ENCODE measurements at regions not wholly inside any gene's neighbourhood (a gene's known extent, or its start where the extent isn't known, plus 50 kb on each side); places are given as distances from the start of the nearest gene placed in this dataset.

- peak; percentile 68 for DNase-seq (ENCODE audit: low read depth)
These were observed 187.1 kb upstream of the CDKN3 start for GRCh38 chr14:54209511-54210250.

- DNase-seq (ENCODE audit: low read depth): peak; percentile 92
These were observed 185.1 kb upstream of the CDKN3 start for GRCh38 chr14:54211551-54212308.

- no peak for DNase-seq (ENCODE audit: low read depth)
These were observed 183.3 kb upstream of the CDKN3 start for GRCh38 chr14:54213536-54213935.

- DNase-seq (ENCODE audit: low read depth): no peak
These were observed 180.0 kb upstream of the CDKN3 start for GRCh38 chr14:54216827-54217226.

GRCh38 chr14:54219261-54220070 lies 177.3 kb upstream of the CDKN3 start:
- no peak for DNase-seq (ENCODE audit: low read depth)

GRCh38 chr14:54220071-54220703 lies 176.6 kb upstream of the CDKN3 start:
- DNase-seq (ENCODE audit: low read depth): no peak

GRCh38 chr14:54220704-54221431 lies 175.9 kb upstream of the CDKN3 start:
- no peak for DNase-seq (ENCODE audit: low read depth)

GRCh38 chr14:54221432-54221803 lies 175.4 kb upstream of the CDKN3 start:
- DNase-seq (ENCODE audit: low read depth): no peak

GRCh38 chr14:54221971-54222370 lies 174.8 kb upstream of the CDKN3 start:
- DNase-seq (ENCODE audit: low read depth): no peak

- DNase-seq (ENCODE audit: low read depth): no peak
These were observed 172.9 kb upstream of the CDKN3 start for GRCh38 chr14:54223831-54224402.

GRCh38 chr14:54225457-54226060 lies 171.2 kb upstream of the CDKN3 start:
- DNase-seq (ENCODE audit: low read depth): no peak

- DNase-seq (ENCODE audit: low read depth): no peak
These were observed 170.7 kb upstream of the CDKN3 start for GRCh38 chr14:54226103-54226502.

- no peak for DNase-seq (ENCODE audit: low read depth)
These were observed 170.2 kb upstream of the CDKN3 start for GRCh38 chr14:54226558-54226957.

GRCh38 chr14:54229136-54229535 lies 167.7 kb upstream of the CDKN3 start:
- DNase-seq (ENCODE audit: low read depth): no peak

- DNase-seq (ENCODE audit: low read depth): no peak
These were observed 166.2 kb upstream of the CDKN3 start for GRCh38 chr14:54230645-54231044.

GRCh38 chr14:54232735-54233134 lies 164.1 kb upstream of the CDKN3 start:
- no peak for DNase-seq (ENCODE audit: low read depth)

- DNase-seq (ENCODE audit: low read depth): no peak
These were observed 155.3 kb upstream of the CDKN3 start for GRCh38 chr14:54241517-54241916.

GRCh38 chr14:54251356-54251755 lies 145.5 kb upstream of the CDKN3 start:
- peak; percentile 7 for DNase-seq (ENCODE audit: low read depth)

GRCh38 chr14:54252072-54252730 lies 144.6 kb upstream of the CDKN3 start:
- peak; percentile 96 for DNase-seq (ENCODE audit: low read depth)

Measured in M059J (cell line).